AG04450 (cell line): ENCODE measurements at regions not wholly inside any gene's neighbourhood (a gene's known extent, or its start where the extent isn't known, plus 50 kb on each side); places are given as distances from the start of the nearest gene placed in this dataset.

Experiments used
- CTCF ChIA-PET: fragments of 300-600, 350-600 bp; formaldehyde crosslinking; extraction: SDS; loops from one replicate; lab custom pipeline; 2022; ENCODE audit warnings: antibody characterized with exemption, inconsistent platforms; lab: Charles Lee
- POLR2A ChIA-PET: fragments of 350-600 bp; formaldehyde crosslinking; extraction: SDS; loops from one replicate; lab custom pipeline; 2021; ENCODE audit warnings: antibody characterized with exemption, inconsistent platforms; lab: Yijun Ruan, JAX
- DNase-seq: peaks from one replicate; pipeline ENCODE4 v3.0.0-alpha.2; 2011; ENCODE audit warnings: low read depth, low spot score
- H3K27ac ChIP-seq: one replicate; pipeline ENCODE4 v1.5.1; 2012; ENCODE audit warnings: low read depth, low read length, control low read depth
- H3K27me3 ChIP-seq: one replicate; pipeline ENCODE4 v1.6.0; 2012; ENCODE audit warnings: low read length; ENCODE audit not compliant: control insufficient read depth, insufficient read depth
- H3K4me3 ChIP-seq: 2 replicates; pipeline ENCODE4 v1.5.1; 2011; ENCODE audit warnings: mild to moderate bottlenecking, low read depth, low read length, control low read depth
- H3K9me3 ChIP-seq: 2 replicates; pipeline ENCODE4 v1.5.1; 2012; ENCODE audit warnings: low read length; ENCODE audit not compliant: control insufficient read depth, insufficient read depth
- TF ChIP-seq, protein P1 (sequence below): IDR thresholded peaks from 2 replicates; pipeline ENCODE4 v1.5.1; 2011; ENCODE audit warnings: low read depth, low read length, control low read depth, inconsistent platforms

DNA sequence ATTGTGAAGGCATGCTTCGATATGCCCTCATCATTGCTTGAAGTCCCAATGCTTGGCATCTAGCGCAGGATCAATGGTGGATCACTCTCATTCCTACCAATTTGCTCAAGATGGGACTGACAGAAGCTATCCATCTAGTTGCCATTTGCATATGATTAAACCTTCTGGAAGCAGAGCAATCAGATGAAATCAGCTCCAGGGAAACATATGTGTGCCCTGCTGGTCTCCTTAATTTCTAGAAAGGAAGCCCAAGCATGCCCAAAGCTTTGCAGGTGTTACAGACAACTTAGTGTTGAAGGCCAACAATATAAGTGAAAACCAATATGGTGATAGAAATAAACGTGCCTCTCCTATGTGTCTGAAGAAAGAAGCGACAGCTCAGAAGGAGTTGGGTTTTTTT lies 350.0 kb upstream of the ERCC4 start:
- ChIA-PET CTCF (no interaction called here), POLR2A (no interaction called here)
- Histone ChIP-seq H3K27me3 (no peaks in the 10 kb centered on the region), H3K9me3 (peaks cover 23% of the 10 kb centered on the region), H3K4me3 (no peak overlapping the region), H3K27ac (no peak overlapping the region)
- DNase-seq: no peak
- TF ChIP-seq, protein P1, sequence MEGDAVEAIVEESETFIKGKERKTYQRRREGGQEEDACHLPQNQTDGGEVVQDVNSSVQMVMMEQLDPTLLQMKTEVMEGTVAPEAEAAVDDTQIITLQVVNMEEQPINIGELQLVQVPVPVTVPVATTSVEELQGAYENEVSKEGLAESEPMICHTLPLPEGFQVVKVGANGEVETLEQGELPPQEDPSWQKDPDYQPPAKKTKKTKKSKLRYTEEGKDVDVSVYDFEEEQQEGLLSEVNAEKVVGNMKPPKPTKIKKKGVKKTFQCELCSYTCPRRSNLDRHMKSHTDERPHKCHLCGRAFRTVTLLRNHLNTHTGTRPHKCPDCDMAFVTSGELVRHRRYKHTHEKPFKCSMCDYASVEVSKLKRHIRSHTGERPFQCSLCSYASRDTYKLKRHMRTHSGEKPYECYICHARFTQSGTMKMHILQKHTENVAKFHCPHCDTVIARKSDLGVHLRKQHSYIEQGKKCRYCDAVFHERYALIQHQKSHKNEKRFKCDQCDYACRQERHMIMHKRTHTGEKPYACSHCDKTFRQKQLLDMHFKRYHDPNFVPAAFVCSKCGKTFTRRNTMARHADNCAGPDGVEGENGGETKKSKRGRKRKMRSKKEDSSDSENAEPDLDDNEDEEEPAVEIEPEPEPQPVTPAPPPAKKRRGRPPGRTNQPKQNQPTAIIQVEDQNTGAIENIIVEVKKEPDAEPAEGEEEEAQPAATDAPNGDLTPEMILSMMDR: no peak

DNA sequence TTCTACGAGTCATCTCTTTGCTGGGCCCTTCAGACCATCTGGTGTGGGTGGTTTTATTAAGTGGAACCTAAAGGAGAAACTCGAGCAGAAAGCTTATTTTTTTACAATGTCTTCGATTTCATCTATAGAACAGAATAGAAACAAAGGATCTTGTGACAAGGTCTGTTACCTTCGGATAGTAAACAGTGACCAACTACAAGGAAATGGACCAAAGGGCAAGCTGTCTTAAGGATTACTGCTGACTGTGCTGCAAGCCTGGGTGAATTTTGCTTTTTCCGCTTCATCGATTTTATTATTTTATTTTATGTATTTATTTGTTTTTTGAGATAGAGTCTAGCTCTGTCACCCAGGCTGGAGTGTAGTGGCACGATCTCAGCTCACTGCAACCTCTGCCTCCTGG lies 348.9 kb upstream of the ERCC4 start:
- POLR2A ChIA-PET: no interaction called here
- CTCF ChIA-PET: no interaction called here
- peaks cover 20% of the 10 kb centered on the region for H3K9me3 ChIP-seq
- no peak overlapping the region for H3K27ac ChIP-seq
- no peak overlapping the region for H3K4me3 ChIP-seq
- TF ChIP-seq, protein P1: no peak
- H3K27me3 ChIP-seq: no peaks in the 10 kb centered on the region
- no peak for DNase-seq

DNA sequence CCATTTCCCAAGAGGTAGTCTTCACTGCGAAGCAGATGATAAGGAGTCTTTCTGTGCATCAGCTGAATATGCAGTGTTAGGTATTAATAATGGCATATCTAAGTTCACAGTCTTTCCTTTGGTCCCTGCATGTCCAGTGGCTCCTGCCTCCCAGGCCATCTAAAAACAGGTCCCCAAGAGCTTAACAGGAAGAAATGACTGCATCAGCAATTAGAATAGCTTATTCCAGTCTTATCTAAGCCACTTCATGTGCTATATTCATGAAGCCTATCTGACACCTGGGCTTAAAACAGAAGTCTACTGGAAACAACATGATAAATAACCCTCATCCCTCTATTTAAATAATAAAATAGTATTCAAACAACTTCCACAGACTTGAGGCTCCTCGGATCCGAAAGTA lies 346.1 kb upstream of the ERCC4 start:
- POLR2A ChIA-PET: no interaction called here
- no peak for DNase-seq
- CTCF ChIA-PET: no interaction called here

DNA sequence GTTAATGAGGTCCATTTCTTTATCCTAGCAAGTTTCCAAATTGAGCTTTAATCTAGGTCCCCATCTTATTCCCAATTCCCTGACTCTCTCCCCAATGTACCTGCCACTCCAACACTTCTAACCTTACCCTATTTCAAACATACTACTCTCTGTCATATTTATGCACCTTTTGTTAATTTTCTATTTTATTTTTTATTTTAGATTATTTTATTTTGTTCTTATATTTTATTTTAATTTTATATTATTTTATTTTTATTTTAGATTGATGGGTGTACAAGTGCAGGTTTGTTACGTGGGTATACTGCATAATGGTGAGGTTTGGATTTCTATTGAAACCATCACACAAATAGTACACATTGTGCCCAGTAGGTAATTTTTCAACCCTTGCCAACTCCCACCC lies 333.9 kb upstream of the ERCC4 start:
- TF ChIP-seq, protein P1: no peak
- H3K4me3 ChIP-seq: no peak overlapping the region
- no peaks in the 10 kb centered on the region for H3K27me3 ChIP-seq
- no peak overlapping the region for H3K27ac ChIP-seq
- CTCF ChIA-PET: no interaction called here
- POLR2A ChIA-PET: no interaction called here
- no peak for DNase-seq
- peaks cover 34% of the 10 kb centered on the region for H3K9me3 ChIP-seq

More for the DNA sequence above, 346.1 kb upstream of the ERCC4 start:
- TF ChIP-seq, protein P1: no peak
- Histone ChIP-seq H3K4me3 (no peak overlapping the region), H3K9me3 (peaks cover 13% of the 10 kb centered on the region; the same call in 1 of the 2 replicates), H3K27ac (no peak overlapping the region), H3K27me3 (no peaks in the 10 kb centered on the region)

DNA sequence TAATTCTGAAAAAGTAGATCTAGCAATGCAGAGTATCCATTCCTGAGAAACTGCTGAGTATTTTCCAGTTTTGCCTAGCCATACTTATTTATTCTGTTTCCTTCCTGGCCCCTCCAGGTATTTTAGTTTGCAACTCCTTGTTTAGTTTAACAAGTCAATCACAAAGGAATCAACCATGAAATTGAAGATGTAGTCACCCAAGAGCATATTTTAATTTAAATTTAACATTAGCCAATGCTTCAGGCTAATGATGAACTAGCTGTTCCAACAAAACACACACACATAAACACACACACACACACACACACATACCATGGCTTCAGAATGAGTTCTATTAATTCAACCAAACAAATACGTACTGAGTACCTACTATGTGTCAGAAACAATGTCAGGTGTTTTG lies 332.8 kb upstream of the ERCC4 start:
- peaks cover 33% of the 10 kb centered on the region for H3K9me3 ChIP-seq
- no peak overlapping the region for H3K4me3 ChIP-seq
- TF ChIP-seq, protein P1: no peak
- ChIA-PET CTCF (no interaction called here), POLR2A (no interaction called here)
- no peak overlapping the region for H3K27ac ChIP-seq
- H3K27me3 ChIP-seq: no peaks in the 10 kb centered on the region
- DNase-seq: no peak
